ENCODE measurements at regions not wholly inside any gene's neighbourhood (a gene's known extent, or its start where the extent isn't known, plus 50 kb on each side); places are given as distances from the start of the nearest gene placed in this dataset.

DNA sequence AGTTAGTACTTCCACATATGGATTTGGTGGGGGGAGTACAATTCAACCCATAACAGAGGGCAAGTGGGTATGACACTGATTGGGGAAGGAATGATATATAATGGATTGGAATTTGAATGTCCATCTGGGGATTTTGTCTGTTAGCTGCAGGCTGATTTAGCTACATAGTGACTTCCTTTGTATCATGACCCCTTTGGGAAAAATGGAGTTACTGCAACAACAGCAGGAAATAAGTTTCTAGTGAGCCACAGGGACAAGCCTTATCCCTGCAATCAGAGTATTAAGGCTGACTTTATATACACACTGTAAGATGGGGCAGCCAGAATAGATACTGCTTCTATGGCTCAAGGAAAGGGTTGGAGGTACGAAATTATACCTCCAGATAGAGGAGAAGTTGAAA, 404.4 kb upstream of the MEIS1 start:
- DNase-seq (ENCODE audit: low read depth) (no peak), FAIRE-seq (no peak)
- Histone ChIP-seq H2AFZ (ENCODE audit: low read depth, low read length) (no peak overlapping the region), H3K79me2 (ENCODE audit: insufficient read depth, low read length) (no peaks in the 10 kb centered on the region), H3K27ac (ENCODE audit: low read depth, low read length) (no peak overlapping the region), H3K4me1 (ENCODE audit: insufficient read depth, low read length) (no peaks in the 10 kb centered on the region), H3K4me2 (ENCODE audit: low read length) (no peak overlapping the region), H3K4me3 (ENCODE audit: insufficient read depth, low read depth, low read length) (no peak overlapping the region), H3K27me3 (ENCODE audit: insufficient read depth, low read length) (no peaks in the 10 kb centered on the region), H4K20me1 (ENCODE audit: insufficient read depth, low read length) (no peaks in the 10 kb centered on the region), H3K9ac (ENCODE audit: low read length) (no peak overlapping the region), H3K9me3 (ENCODE audit: insufficient read depth, low read depth, low read length) (no peaks in the 10 kb centered on the region), H3K36me3 (ENCODE audit: insufficient read depth, low read length) (no peaks in the 10 kb centered on the region)
- Mint-ChIP-seq H3K27ac (ENCODE audit: unreplicated experiment) (no peak overlapping the region), H3K27me3 (ENCODE audit: low read depth, unreplicated experiment) (no peaks in the 10 kb centered on the region), H3K9me3 (ENCODE audit: unreplicated experiment) (no peaks in the 10 kb centered on the region), H3K36me3 (ENCODE audit: low read depth, unreplicated experiment) (no peaks in the 10 kb centered on the region), H3K4me1 (ENCODE audit: low read depth, unreplicated experiment) (no peaks in the 10 kb centered on the region), H3K4me3 (ENCODE audit: unreplicated experiment) (no peak overlapping the region)
- TF ChIP-seq EZH2 (IDR thresholded peaks at IDR 0.05; ENCODE audit: insufficient read depth, low read length) = no peak
- TF ChIP-seq, protein P1, sequence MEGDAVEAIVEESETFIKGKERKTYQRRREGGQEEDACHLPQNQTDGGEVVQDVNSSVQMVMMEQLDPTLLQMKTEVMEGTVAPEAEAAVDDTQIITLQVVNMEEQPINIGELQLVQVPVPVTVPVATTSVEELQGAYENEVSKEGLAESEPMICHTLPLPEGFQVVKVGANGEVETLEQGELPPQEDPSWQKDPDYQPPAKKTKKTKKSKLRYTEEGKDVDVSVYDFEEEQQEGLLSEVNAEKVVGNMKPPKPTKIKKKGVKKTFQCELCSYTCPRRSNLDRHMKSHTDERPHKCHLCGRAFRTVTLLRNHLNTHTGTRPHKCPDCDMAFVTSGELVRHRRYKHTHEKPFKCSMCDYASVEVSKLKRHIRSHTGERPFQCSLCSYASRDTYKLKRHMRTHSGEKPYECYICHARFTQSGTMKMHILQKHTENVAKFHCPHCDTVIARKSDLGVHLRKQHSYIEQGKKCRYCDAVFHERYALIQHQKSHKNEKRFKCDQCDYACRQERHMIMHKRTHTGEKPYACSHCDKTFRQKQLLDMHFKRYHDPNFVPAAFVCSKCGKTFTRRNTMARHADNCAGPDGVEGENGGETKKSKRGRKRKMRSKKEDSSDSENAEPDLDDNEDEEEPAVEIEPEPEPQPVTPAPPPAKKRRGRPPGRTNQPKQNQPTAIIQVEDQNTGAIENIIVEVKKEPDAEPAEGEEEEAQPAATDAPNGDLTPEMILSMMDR (IDR thresholded peaks at IDR 0.05; ENCODE audit: insufficient read depth, low read depth, low read length) = no peak

DNA sequence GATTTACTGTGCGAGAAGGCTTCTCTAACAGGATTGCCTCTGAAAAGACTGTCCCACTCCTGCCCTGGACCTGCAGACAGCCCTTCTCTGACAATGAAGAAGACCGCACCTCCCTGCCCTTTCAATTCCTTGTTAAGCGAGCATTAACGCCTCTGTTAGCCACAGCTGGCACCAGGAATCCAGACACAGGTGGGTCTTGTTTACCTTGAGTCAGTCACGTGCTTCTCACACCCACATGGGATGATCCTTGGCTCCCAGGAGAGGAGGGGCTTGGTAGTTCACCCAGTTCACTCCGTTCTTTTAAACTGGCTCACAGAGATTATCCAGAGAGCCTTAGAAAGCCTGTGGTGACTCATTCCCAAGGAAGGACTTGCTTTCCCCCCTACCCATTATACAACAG, 410.5 kb upstream of the MEIS1 start:
- no peaks in the 10 kb centered on the region for H3K27me3 Mint-ChIP-seq (ENCODE audit: low read depth, unreplicated experiment)

DNA sequence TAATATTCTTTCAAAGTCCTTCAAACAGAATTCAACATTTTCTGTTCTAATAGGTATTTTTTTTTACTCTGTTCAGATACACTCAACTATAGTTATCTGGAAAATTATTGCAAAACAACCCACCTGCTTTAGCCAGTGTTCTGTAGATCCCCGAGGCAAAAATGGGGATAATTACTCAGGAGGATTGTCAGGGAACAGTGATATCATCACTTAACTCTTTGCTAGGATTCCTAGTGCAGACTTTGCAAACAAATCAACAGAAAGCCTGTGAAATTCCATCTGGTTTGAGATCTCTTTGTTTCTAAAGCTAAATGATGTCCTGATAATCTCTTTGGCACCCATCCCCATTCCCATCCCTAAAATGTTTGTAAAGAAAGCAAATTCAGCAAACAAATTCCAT, 413.6 kb upstream of the MEIS1 start:
- no peaks in the 10 kb centered on the region for H3K27me3 Mint-ChIP-seq (ENCODE audit: low read depth, unreplicated experiment)

More for the DNA sequence above, 410.5 kb upstream of the MEIS1 start:
- FAIRE-seq (no peak), DNase-seq (ENCODE audit: low read depth) (no peak)
- Histone ChIP-seq H2AFZ (ENCODE audit: low read depth, low read length) (no peak overlapping the region), H3K4me2 (ENCODE audit: low read length) (no peak overlapping the region), H3K9me3 (ENCODE audit: insufficient read depth, low read depth, low read length) (no peaks in the 10 kb centered on the region), H3K79me2 (ENCODE audit: insufficient read depth, low read length) (no peaks in the 10 kb centered on the region), H3K27ac (ENCODE audit: low read depth, low read length) (no peak overlapping the region), H3K4me1 (ENCODE audit: insufficient read depth, low read length) (no peaks in the 10 kb centered on the region), H4K20me1 (ENCODE audit: insufficient read depth, low read length) (no peaks in the 10 kb centered on the region), H3K27me3 (ENCODE audit: insufficient read depth, low read length) (no peaks in the 10 kb centered on the region), H3K36me3 (ENCODE audit: insufficient read depth, low read length) (no peaks in the 10 kb centered on the region), H3K9ac (ENCODE audit: low read length) (no peak overlapping the region), H3K4me3 (ENCODE audit: insufficient read depth, low read depth, low read length) (no peak overlapping the region)
- TF ChIP-seq, protein P1 (IDR thresholded peaks at IDR 0.05; ENCODE audit: insufficient read depth, low read depth, low read length) = no peak
- TF ChIP-seq EZH2 (IDR thresholded peaks at IDR 0.05; ENCODE audit: insufficient read depth, low read length) = no peak
- Mint-ChIP-seq H3K4me3 (ENCODE audit: unreplicated experiment) (no peak overlapping the region), H3K27ac (ENCODE audit: unreplicated experiment) (no peak overlapping the region), H3K9me3 (ENCODE audit: unreplicated experiment) (no peaks in the 10 kb centered on the region), H3K36me3 (ENCODE audit: low read depth, unreplicated experiment) (no peaks in the 10 kb centered on the region), H3K4me1 (ENCODE audit: low read depth, unreplicated experiment) (no peaks in the 10 kb centered on the region)

More for the DNA sequence above, 413.6 kb upstream of the MEIS1 start:
- Histone ChIP-seq H3K9ac (ENCODE audit: low read length) (no peak overlapping the region), H3K9me3 (ENCODE audit: insufficient read depth, low read depth, low read length) (no peaks in the 10 kb centered on the region), H3K27ac (ENCODE audit: low read depth, low read length) (no peak overlapping the region), H2AFZ (ENCODE audit: low read depth, low read length) (no peak overlapping the region), H3K36me3 (ENCODE audit: insufficient read depth, low read length) (no peaks in the 10 kb centered on the region), H3K27me3 (ENCODE audit: insufficient read depth, low read length) (no peaks in the 10 kb centered on the region), H3K79me2 (ENCODE audit: insufficient read depth, low read length) (no peaks in the 10 kb centered on the region), H4K20me1 (ENCODE audit: insufficient read depth, low read length) (no peaks in the 10 kb centered on the region), H3K4me1 (ENCODE audit: insufficient read depth, low read length) (no peaks in the 10 kb centered on the region), H3K4me2 (ENCODE audit: low read length) (no peak overlapping the region), H3K4me3 (ENCODE audit: insufficient read depth, low read depth, low read length) (no peak overlapping the region)
- Mint-ChIP-seq H3K9me3 (ENCODE audit: unreplicated experiment) (no peaks in the 10 kb centered on the region), H3K4me3 (ENCODE audit: unreplicated experiment) (no peak overlapping the region), H3K27ac (ENCODE audit: unreplicated experiment) (no peak overlapping the region), H3K36me3 (ENCODE audit: low read depth, unreplicated experiment) (no peaks in the 10 kb centered on the region), H3K4me1 (ENCODE audit: low read depth, unreplicated experiment) (no peaks in the 10 kb centered on the region)
- DNase-seq (ENCODE audit: low read depth) (no peak), FAIRE-seq (no peak)
- no peak for TF ChIP-seq EZH2 (IDR thresholded peaks at IDR 0.05; ENCODE audit: insufficient read depth, low read length)
- TF ChIP-seq, protein P1 (IDR thresholded peaks at IDR 0.05; ENCODE audit: insufficient read depth, low read depth, low read length) = no peak
